Esophagus muscularis mucosa (tissue), 4 donors: ENCODE measurements at regions not wholly inside any gene's neighbourhood (a gene's known extent, or its start where the extent isn't known, plus 50 kb on each side); places are given as distances from the start of the nearest gene placed in this dataset.

Source experiments
- CTCF ChIP-seq, 3 experiments: fragments of 200-600 bp in 2 of 3; fragments of 450-650 bp in 1 of 3; sonication (generic) in 2 of 3; IDR thresholded peaks; one replicate each; pipeline ENCODE4 v1.5.1; 2017 to 2019; ENCODE audit warnings: antibody characterized with exemption in 3 of 3, mild to moderate bottlenecking in 2 of 3, moderate library complexity in 1 of 3
- EP300 ChIP-seq: sonication (generic); formaldehyde crosslinking; IDR thresholded peaks from one replicate; pipeline ENCODE4 v1.6.1; 2017; ENCODE audit warnings: antibody characterized with exemption
- POLR2A ChIP-seq: fragments of 450-650 bp; IDR thresholded peaks from one replicate; pipeline ENCODE4 v1.6.1; 2017; ENCODE audit warnings: antibody characterized with exemption, moderate library complexity, mild to moderate bottlenecking, low read depth
- POLR2AphosphoS5 ChIP-seq, 2 donors: sonication (generic); formaldehyde crosslinking; IDR thresholded peaks; one replicate each; pipeline ENCODE4 v1.6.1; 2017; ENCODE audit warnings: antibody characterized with exemption in 2 of 2

- TF ChIP-seq CTCF (IDR thresholded peaks at IDR 0.05) (no peak), POLR2A (no peak), POLR2AphosphoS5 (IDR thresholded peaks at IDR 0.05) (no peak), EP300 (no peak)
These were observed 338.4 kb upstream of the SMARCA2 start for GRCh38 chr9:1676771-1677170.
